IPS-18c (cell line): ENCODE measurements at regions not wholly inside any gene's neighbourhood (a gene's known extent, or its start where the extent isn't known, plus 50 kb on each side); places are given as distances from the start of the nearest gene placed in this dataset.
"Not testable (repeated sequence)": the region's sequence is repeated elsewhere in the genome, so short reads cannot be mapped to it uniquely, and the experiment has no call there.

Source experiments
- H3K4me3 ChIP-seq: 2 replicates; pipeline ENCODE4 v1.7.0; 2013; ENCODE audit warnings: low read depth, mild to moderate bottlenecking, low read length, moderate library complexity; ENCODE audit not compliant: insufficient read depth
- H3K9me3 ChIP-seq: one replicate; pipeline ENCODE4 v1.6.1; 2013; ENCODE audit warnings: mild to moderate bottlenecking, low read length, moderate library complexity; ENCODE audit not compliant: control insufficient read depth, insufficient read depth

DNA sequence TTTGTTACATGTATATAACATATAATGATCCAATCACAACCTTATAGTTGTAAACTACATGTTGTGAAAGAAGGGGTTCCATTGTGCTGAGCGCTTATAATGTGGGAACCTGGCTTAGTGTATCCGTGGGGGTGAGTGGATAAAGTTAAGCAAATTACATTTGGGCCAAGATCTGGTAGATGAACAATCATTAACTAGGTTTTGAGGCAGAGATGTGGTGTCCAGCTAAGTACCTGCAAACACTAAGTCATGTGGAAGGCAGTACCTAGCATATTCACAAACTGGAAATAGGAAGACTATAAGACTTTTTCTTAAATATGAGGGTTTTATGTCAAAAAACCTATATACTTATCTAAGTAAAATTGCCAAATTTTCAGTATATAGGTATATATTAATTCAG is 167.2 kb upstream of the PDE4B start:
- Histone ChIP-seq H3K4me3 (no peak overlapping the region), H3K9me3 (peaks cover 2% of the 10 kb centered on the region)

DNA sequence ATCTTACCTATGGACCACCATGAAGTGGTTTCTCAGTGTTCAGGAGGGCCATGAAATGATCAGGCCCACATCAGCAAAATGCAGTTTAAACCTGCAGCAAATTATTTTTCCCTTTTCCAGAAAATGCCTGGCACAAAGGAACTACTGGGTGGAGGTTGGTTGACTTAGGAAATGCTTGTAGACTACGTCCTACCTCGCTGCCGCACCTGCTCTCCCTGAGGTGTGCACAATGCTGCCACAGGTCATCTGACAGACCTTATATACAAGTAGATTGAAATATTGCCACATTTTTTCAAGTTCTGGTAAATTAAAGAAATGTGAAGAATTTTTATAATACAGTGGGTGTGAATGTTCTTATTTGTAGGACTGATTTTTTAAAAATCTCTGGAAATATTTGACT is 166.7 kb upstream of the PDE4B start:
- H3K4me3 ChIP-seq, result no peak overlapping the region
- peaks cover 2% of the 10 kb centered on the region for H3K9me3 ChIP-seq

DNA sequence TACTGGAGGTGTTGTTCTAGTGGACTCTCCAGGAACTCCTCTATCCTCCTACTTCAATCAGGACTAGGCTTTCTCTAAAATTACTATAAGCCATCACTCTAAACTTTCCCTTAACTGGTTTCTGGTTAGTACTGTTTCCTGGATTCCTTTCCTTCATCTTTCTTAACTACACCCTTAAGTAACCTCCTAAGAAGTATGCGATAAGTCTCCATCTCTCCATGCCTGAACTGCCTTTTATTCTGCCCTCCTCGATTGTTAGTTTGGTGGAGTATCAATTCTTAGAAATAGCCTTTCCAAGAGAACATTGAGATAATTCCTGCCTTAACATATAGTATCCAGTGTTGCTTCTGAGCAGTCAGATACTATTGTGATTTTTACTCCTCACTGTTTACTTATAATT is 162.9 kb upstream of the PDE4B start:
- Histone ChIP-seq H3K4me3 (no peak overlapping the region), H3K9me3 (peaks cover 2% of the 10 kb centered on the region)

DNA sequence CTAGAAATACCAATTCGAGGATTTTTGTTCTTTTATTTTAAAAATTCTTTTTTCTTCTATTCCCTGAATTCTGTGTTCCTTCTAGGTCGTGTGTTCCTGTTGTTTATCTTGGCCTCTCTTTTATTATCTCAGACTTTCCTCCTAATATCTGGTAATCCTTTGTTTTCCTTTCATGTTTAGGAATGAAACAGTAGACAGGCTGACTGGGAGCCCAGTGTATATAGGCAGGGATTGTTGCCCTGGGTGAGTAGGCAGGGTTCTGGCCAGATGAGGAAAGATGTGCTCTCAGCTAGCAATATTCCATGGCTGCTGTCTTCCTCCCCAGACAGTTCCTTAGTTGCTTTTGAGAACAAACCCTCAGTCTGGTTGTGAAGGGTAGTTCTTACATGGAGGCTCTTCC is 161.8 kb upstream of the PDE4B start:
- Histone ChIP-seq H3K9me3 (peaks cover 2% of the 10 kb centered on the region), H3K4me3 (no peak overlapping the region)

DNA sequence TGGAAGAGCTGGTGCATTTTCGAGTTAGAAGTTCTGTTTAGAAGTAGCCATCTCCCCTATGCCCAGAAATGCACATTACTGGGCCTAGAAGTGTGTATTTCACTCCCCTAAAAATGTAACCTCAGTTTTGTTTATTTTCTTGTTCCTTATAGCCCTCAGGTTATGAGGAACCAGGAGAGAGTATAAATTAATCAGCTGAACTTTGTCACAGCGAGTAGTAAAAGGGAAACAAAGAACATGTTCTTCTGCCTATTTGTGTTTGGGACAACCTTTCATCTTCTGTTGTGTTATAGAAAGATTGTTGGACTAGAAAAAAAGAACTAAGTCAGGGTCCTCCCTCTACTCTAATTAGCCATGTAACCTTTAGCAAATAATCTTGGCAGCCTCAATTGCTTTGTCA is 160.5 kb upstream of the PDE4B start:
- Histone ChIP-seq H3K4me3 (no peak overlapping the region), H3K9me3 (no peaks in the 10 kb centered on the region)

DNA sequence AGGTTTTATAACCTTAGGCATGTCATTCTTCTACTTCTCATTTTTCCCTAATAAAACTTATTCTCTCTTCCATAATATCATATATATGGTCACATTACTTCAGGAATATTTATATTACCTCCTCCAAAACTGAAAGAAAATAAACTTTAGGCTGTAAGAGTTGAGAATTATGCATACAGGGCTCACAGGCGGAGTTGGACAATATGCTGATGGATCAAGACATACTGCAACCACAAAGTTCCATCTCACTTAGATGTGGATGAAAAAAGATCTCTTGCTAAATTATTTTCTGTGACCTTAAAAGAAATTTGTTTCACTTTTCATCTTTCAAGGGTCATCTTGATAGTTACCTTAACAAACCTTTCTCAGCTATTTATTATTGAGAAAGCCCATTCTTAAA is 152.6 kb upstream of the PDE4B start:
- no peak overlapping the region for H3K4me3 ChIP-seq
- no peaks in the 10 kb centered on the region for H3K9me3 ChIP-seq

DNA sequence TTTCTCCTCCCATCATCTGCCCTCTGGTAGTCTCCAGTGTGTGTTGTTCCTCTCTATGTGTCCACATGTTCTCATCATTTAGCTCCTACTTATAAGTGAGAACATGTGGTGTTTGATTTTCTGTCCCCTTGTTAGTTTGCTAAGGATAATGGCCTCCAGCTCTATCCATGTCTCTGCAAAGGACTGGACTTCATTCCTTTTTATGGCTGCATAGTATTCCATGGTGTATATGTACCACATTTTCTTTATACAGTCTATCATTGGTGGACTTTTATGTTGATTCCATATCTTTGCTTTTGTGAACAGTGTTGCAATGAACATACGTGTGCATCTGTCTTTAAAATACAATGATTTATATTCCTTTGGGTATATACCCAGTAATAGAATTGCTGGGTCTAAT is 143.5 kb upstream of the PDE4B start:
- not testable (repeated sequence) for H3K9me3 ChIP-seq, H3K4me3 ChIP-seq

DNA sequence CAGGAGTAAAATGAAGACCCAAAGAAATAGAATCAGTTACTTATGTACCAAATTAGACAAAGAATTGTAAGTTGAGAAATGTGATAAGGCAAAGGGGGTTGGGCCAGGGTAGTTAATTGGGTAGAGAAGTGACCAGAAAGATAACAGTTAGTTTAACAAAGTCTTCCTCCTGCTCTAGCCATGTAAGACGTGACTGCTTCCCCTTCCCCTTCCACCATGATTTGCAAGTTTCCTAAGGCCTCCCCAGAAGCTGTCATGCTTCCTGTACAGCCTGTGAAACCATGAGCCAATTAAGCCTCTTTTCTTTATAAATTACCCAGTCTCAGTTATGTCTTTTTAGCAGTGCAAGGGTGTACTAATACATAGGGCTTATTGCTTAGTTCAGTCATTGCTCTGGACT is 142.0 kb upstream of the PDE4B start:
- H3K9me3 ChIP-seq, result peaks cover 3% of the 10 kb centered on the region
- no peak overlapping the region for H3K4me3 ChIP-seq

DNA sequence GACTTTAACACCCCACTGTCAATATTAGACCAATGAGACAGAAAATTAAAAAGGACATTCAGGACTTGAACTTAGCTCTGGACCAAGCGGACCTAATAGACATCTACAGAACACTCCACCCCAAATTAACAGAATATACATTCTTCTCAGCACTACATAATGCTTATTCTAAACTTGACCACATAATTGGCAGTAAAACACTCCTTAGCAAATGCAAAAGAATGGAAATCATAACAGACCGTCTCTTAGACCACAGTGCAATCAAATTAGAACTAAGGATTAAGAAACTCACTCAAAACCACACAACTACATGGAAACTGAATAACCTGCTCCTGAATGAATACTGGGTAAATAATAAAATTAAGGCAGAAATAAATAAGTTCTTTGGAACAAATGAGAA is 138.2 kb upstream of the PDE4B start:
- not testable (repeated sequence) for H3K9me3 ChIP-seq, H3K4me3 ChIP-seq

DNA sequence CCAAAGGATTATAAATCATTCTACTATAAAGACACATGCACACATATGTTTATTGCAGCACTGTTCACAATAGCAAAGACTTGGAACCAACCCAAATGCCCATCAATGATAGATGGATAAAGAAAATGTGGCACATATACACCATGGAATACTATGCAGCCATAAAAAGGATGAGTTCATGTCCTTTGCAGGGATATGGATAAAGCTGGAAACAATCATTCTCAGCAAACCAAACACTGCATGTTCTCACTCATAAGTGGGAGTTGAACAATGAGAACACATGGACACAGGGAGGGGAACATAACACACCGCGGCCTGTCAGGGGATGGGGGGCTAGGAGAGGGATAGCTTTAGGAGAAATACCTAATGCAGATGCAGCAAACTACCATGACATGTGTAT is 135.1 kb upstream of the PDE4B start:
- H3K9me3 ChIP-seq, H3K4me3 ChIP-seq: not testable (repeated sequence)

DNA sequence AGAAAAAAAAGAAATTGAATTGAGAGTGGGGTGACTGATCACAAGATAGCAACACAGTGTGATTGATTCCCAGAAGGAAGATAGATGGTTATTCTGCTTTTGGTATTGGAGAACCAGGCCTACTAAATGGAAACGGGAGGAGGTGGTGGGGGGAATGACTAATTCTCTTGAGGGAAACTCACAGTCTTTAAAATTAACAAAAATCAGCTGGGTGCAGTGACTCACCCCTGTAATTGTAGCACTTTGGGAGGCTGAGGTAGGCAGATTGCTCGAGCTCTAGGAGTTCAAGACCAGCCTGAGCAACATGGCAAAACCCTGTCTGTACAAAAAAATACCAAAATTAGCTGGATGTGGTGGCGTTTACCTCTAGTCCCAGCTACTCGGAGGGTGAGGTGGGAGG is 134.6 kb upstream of the PDE4B start:
- H3K4me3 ChIP-seq, result no peak overlapping the region
- H3K9me3 ChIP-seq, result no peaks in the 10 kb centered on the region

DNA sequence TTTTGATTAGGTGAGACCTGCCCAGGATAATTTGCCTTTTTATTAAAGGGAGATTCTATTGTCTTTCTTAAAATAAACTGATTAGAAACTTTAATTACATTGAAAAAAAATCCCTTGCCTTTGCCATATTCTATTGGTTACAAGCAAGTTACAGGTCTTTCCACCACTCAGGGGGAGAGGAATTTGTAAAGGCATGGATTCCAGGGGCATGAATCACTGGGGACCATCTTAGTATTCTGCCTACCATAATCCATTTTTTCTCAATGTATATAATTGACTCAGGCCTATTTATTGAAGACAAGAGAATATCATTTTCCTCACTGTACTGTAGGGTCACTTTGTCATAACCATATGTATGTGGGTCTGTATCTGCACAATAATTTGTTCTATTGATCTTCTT is 124.3 kb upstream of the PDE4B start:
- Histone ChIP-seq H3K4me3 (no peak overlapping the region), H3K9me3 (no peaks in the 10 kb centered on the region)

DNA sequence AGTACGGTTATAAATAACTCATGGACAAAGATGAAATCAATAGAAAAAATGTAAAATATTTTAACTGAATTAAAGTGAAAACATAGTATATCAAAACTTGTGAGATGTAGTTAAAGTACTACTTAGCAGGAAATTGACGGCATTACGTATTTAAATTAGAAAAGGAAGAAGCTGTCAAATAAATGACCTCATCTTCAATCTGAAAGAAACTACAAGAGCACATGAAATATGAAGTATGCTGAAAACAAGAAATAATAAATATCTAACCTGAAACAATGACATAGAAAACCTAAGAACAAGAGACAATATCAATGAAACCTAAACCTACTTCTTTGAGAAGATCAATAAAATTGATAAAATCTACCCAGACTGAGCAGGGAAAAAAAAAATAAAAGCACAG is 122.2 kb upstream of the PDE4B start:
- Histone ChIP-seq H3K4me3 (no peak overlapping the region), H3K9me3 (no peaks in the 10 kb centered on the region)

DNA sequence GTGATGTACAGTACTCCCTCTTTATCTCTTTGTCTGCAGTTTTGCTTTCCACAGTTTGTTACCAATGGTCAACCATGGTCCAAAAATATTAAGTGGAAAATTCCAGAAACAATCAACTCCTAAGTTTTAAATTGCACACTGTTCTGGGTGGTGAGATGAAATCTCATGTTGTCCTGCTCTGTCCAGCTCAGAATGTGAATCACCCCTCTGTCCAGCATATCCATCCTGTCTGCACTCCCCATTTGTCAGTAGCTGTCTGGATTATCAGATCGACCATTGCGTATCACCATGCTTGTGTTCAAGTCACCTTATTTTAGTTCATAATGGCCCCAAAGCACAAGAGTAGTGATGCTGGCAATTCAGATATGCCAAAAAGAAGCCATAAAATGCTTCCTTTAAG is 118.2 kb upstream of the PDE4B start:
- H3K9me3 ChIP-seq, result no peaks in the 10 kb centered on the region
- H3K4me3 ChIP-seq, result no peak overlapping the region

DNA sequence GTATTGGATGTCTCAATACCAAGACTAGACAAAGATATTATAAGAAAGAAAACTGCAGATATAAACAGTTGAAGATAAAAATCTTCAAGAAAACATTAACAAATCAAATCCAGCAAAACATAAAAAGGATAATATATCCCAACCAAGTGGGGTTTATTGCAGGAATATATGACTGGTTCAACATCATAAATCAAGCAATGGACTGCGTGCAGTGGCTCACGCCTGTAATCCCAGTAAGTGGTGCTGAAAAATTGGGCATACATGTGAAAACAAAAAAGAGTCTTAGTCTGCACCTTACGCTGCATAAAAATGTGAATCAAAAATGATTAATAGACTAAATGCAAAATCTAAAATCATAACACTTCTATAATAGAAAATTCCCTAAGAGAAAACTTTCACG is 112.9 kb upstream of the PDE4B start:
- no peaks in the 10 kb centered on the region for H3K9me3 ChIP-seq
- H3K4me3 ChIP-seq, result no peak overlapping the region

DNA sequence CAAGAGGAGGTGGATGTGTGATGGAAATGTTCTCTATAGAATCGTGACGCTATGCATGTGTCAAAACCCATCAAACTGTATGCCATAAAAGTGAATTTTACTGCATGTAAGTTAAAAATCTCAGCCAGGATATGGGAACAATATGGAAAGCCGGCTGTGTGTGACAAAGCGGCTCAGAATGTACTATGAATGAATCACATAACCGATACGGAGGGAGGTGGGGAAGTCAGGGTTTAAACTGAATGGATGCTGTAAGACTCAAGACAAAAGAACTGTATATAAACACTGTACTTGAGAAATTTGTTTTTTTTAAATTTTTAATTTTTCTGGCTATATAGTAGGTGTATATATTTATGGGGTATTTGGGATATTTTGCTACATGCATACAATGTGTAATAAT is 111.6 kb upstream of the PDE4B start:
- H3K4me3 ChIP-seq, result no peak overlapping the region
- no peaks in the 10 kb centered on the region for H3K9me3 ChIP-seq

DNA sequence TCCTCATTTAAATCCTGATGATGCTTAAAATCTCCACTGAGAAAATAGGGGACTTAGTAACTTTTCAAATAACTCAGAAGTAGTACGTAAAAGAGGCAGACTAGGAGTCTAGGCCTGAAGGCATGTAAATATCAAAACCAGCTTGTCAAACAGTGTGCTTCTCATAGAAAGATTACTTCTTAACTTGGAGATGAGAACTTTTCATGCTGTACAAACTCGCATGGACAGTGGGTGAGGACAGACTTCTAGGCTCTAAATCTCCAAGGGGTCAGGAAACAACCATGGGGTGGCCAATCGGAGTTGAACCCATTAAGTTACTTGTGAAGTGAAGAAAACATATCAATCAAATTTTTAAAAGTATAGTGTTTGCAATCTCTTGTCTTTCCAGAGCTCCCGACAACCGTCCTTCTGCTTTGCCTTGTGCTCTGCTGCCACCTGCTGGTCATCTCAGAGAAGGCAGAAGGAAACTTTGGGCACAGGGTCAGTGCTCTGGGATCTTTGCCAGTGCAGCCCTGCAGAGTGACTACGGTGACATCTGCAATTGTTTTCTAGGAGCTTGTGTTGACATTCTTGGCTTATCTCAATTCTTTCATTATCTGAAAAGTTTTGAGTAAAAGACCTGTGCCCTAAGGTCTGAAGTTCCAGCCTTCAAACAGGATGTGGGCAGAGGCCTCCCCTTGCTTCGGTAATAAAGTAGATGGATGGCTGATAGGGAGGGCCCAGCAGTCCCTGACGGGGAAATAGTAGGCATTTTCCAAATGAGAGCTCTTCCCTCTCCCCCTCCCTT is 105.1 kb upstream of the PDE4B start:
- Histone ChIP-seq H3K9me3 (no peaks in the 10 kb centered on the region), H3K4me3 (no peak overlapping the region)

DNA sequence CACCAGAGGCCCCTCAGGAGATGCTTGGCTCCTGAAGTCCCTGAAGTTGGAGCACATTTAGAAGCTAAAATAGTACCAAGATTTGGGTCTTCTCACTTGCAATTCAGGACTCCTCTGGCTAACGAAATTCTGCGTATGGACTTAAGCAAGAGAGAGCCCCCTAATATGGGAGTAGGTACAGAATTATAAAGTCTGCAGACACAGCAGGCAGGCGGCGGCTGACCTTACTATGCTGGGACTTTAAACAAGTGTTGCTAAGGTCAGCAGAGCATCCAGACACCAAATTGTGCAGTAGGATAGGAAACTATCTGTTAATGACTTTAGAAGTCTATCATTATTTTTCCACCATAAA is 104.5 kb upstream of the PDE4B start:
- Histone ChIP-seq H3K9me3 (no peaks in the 10 kb centered on the region), H3K4me3 (no peak overlapping the region)

DNA sequence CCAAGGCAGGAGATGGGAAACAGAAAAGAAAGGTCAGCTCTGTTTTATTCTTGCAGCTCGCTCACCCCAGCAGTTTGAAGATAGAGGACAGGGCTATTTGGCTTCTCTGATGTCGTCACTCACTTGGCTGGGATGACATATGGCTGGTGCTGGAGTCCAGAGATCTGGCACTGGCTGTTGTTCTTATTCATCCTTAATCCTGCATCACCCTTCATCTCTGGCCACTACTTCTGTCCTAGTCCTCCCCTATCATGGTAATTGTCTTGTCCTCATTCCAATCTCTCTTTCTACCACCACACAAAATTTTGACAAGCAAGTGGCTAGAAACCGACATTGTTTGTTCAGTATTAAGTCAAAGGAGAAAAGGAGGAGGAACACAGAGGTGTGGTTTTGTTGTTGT is 103.8 kb upstream of the PDE4B start:
- H3K9me3 ChIP-seq, result no peaks in the 10 kb centered on the region
- no peak overlapping the region for H3K4me3 ChIP-seq
